ENCODE measurements at regions not wholly inside any gene's neighbourhood (a gene's known extent, or its start where the extent isn't known, plus 50 kb on each side); places are given as distances from the start of the nearest gene placed in this dataset.
A peak's percentile ranks its signal among the peaks of the same experiment; 100 is the strongest.

- TF ChIP-seq FOXA1 (IDR thresholded peaks at IDR 0.05) (peak; percentile 95), JUND (IDR thresholded peaks at IDR 0.05) (peak in 1 of 2 donors; percentile 49), NR2F2 (IDR thresholded peaks at IDR 0.05) (no peak)
Observed at GRCh38 chr5:82635561-82636288, 357.6 kb upstream of the RPS23 start (continued).

DNA sequence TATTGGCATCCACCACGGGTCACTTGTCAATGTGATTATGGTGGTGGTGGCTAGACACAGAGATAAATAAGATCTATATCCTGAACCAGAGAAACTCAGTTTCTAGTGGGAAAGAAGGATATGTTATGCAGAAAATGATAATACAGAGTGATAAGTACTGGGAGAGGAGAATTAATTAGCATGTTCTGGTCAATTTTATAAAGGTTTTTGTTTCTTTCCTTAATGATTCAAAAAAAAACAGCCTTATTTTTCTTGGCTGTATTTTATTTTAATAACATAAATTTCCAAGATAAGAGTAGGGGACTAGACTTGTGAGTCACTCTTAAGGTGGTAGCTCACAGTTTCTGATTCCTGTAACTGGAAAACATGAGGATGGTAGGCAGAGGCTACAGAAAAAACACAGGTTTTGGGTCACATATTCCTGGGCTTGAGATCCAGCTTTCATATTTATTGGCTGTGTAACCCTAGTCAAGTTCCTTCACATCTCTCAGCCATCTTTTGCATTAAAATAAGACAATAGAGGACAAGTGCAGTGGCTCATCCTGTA lies 350.3 kb upstream of the RPS23 start:
- Histone ChIP-seq H3K27ac (ENCODE audit: low read depth in 1 of 2, low read length in 2 of 2) (no peak overlapping the region), H3K4me3 (ENCODE audit: low read depth in 1 of 3, low read length in 3 of 3) (no peak overlapping the region)

More for the DNA sequence above, 350.3 kb upstream of the RPS23 start:
- 64% methylated on average over 1 of the region's 1 CpG for whole genome bisulfite sequencing
- Histone ChIP-seq H3K9ac (ENCODE audit: low read depth in 1 of 2, low read length in 2 of 2) (peak overlapping the region in 1 of 2 donors; percentile 19), H3K27me3 (ENCODE audit: control insufficient read depth in 4 of 4, insufficient read depth in 4 of 4, low read length in 3 of 4) (no peaks in the 10 kb centered on the region), H3K4me1 (ENCODE audit: control insufficient read depth in 4 of 4, insufficient read depth in 4 of 4, low read length in 3 of 4) (peaks cover 6 to 18% (median 8%) of the 10 kb centered on the region in 4 donors), H3K36me3 (ENCODE audit: control insufficient read depth in 4 of 4, insufficient read depth in 3 of 4, low read depth in 1 of 4, low read length in 3 of 4) (no peaks in the 10 kb centered on the region), H3K9me3 (ENCODE audit: control insufficient read depth in 4 of 4, low read length in 3 of 4) (no peaks in the 10 kb centered on the region)
- no peak for DNase-seq (ENCODE audit: low spot score)
- TF ChIP-seq ZBTB33 (IDR thresholded peaks at IDR 0.05) (no peak), REST (IDR thresholded peaks at IDR 0.05) (no peak), NR2F2 (IDR thresholded peaks at IDR 0.05) (no peak), FOXA1 (IDR thresholded peaks at IDR 0.05) (no peak), FOXA2 (IDR thresholded peaks at IDR 0.05) (no peak), SP1 (IDR thresholded peaks at IDR 0.05) (no peak), MAX (IDR thresholded peaks at IDR 0.05) (no peak), HNF4G (IDR thresholded peaks at IDR 0.05) (no peak), EGR1 (IDR thresholded peaks at IDR 0.05; ENCODE audit: low read depth in 2 of 2) (no peak)
- TF ChIP-seq, protein P1, sequence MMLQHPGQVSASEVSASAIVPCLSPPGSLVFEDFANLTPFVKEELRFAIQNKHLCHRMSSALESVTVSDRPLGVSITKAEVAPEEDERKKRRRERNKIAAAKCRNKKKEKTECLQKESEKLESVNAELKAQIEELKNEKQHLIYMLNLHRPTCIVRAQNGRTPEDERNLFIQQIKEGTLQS (IDR thresholded peaks at IDR 0.05): no peak
